H9 (cell line): ENCODE measurements at regions not wholly inside any gene's neighbourhood (a gene's known extent, or its start where the extent isn't known, plus 50 kb on each side); places are given as distances from the start of the nearest gene placed in this dataset.

Experiments used
- DNase-seq: peaks from one replicate; pipeline ENCODE4 v3.0.0-alpha.2; 2017
- H2AFZ ChIP-seq: one replicate; pipeline ENCODE4 v1.6.1; 2013; ENCODE audit warnings: mild to moderate bottlenecking, low read length, control low read depth, moderate library complexity
- H2AK5ac ChIP-seq: 2 replicates; pipeline ENCODE4 v1.6.1; 2013; ENCODE audit warnings: low read length, control low read depth, mixed read lengths; ENCODE audit not compliant: insufficient read length
- H2BK120ac ChIP-seq: one replicate; pipeline ENCODE4 v1.6.1; 2013; ENCODE audit warnings: low read depth, mild to moderate bottlenecking, low read length, control low read depth, inconsistent platforms; ENCODE audit not compliant: poor library complexity, severe bottlenecking
- H2BK12ac ChIP-seq: 2 replicates; pipeline ENCODE4 v1.6.1; 2013; ENCODE audit warnings: low read length, control low read depth, mixed read lengths, low read depth; ENCODE audit not compliant: insufficient read length
- H2BK15ac ChIP-seq: 2 replicates; pipeline ENCODE4 v1.6.1; 2013; ENCODE audit warnings: low read depth, low read length, control low read depth
- H2BK20ac ChIP-seq: one replicate; pipeline ENCODE4 v1.6.1; 2013; ENCODE audit warnings: low read depth, mild to moderate bottlenecking, low read length, control low read depth, inconsistent platforms; ENCODE audit not compliant: poor library complexity, severe bottlenecking
- H2BK5ac ChIP-seq: 2 replicates; pipeline ENCODE4 v1.6.1; 2013; ENCODE audit warnings: low read length, control low read depth, mixed read lengths; ENCODE audit not compliant: insufficient read length
- H3K14ac ChIP-seq: 2 replicates; pipeline ENCODE4 v1.6.1; 2013; ENCODE audit warnings: low read length, control low read depth; ENCODE audit not compliant: insufficient read depth
- H3K18ac ChIP-seq: 2 replicates; pipeline ENCODE4 v1.6.1; 2013; ENCODE audit warnings: low read depth, mild to moderate bottlenecking, mixed read lengths, low read length, control low read depth; ENCODE audit not compliant: insufficient read length
- H3K23ac ChIP-seq: 2 replicates; pipeline ENCODE4 v1.6.1; 2013; ENCODE audit warnings: low read length, control low read depth, mixed read lengths, low read depth; ENCODE audit not compliant: insufficient read length
- H3K23me2 ChIP-seq: 2 replicates; pipeline ENCODE4 v1.6.1; 2013; ENCODE audit warnings: low read depth, mild to moderate bottlenecking, mixed read lengths, low read length, control low read depth; ENCODE audit not compliant: insufficient read length, poor library complexity, severe bottlenecking
- H3K27ac ChIP-seq: 2 replicates; pipeline ENCODE4 v1.5.1; 2013; ENCODE audit warnings: low read length, control low read depth, mixed read lengths, low read depth; ENCODE audit not compliant: insufficient read length
- H3K27me3 ChIP-seq: 2 replicates; pipeline ENCODE4 v1.6.1; 2013; ENCODE audit warnings: low read length, control low read depth, inconsistent platforms; ENCODE audit not compliant: insufficient read depth
- H3K4ac ChIP-seq: 2 replicates; pipeline ENCODE4 v1.6.1; 2013; ENCODE audit warnings: low read depth, mild to moderate bottlenecking, control low read depth, inconsistent platforms, low read length, moderate library complexity
- H3K4me1 ChIP-seq: 2 replicates; pipeline ENCODE4 v1.6.1; 2013; ENCODE audit warnings: low read length, control low read depth, inconsistent platforms; ENCODE audit not compliant: insufficient read depth
- H3K4me2 ChIP-seq: 2 replicates; pipeline ENCODE4 v1.6.1; 2013; ENCODE audit warnings: low read length, control low read depth, mixed read lengths; ENCODE audit not compliant: insufficient read length, insufficient read depth
- H3K56ac ChIP-seq: 2 replicates; pipeline ENCODE4 v1.6.1; 2013; ENCODE audit warnings: low read depth, mild to moderate bottlenecking, mixed read lengths, low read length, control low read depth; ENCODE audit not compliant: insufficient read length
- H3K79me1 ChIP-seq: 2 replicates; pipeline ENCODE4 v1.6.1; 2013; ENCODE audit warnings: low read depth, mild to moderate bottlenecking, moderate library complexity, low read length, control low read depth, inconsistent platforms; ENCODE audit not compliant: insufficient read depth, poor library complexity, severe bottlenecking
- H3K79me2 ChIP-seq: 2 replicates; pipeline ENCODE4 v1.6.1; 2013; ENCODE audit warnings: low read length, control low read depth, inconsistent platforms; ENCODE audit not compliant: insufficient read depth
- H3K9ac ChIP-seq: 2 replicates; pipeline ENCODE4 v1.6.1; 2013; ENCODE audit warnings: low read length, control low read depth, mixed read lengths; ENCODE audit not compliant: insufficient read length; ENCODE audit errors: extremely low read depth
- H3K9me3 ChIP-seq: one replicate; pipeline ENCODE4 v1.6.1; 2013; ENCODE audit warnings: low read depth, low read length, inconsistent platforms; ENCODE audit not compliant: control insufficient read depth
- H3T11ph ChIP-seq: one replicate; pipeline ENCODE4 v1.6.1; 2013; ENCODE audit warnings: mild to moderate bottlenecking, low read length, control low read depth, inconsistent platforms
- H4K20me1 ChIP-seq: one replicate; pipeline ENCODE4 v1.6.1; 2013; ENCODE audit not compliant: control insufficient read depth, insufficient read length, insufficient read depth
- H4K5ac ChIP-seq: 2 replicates; pipeline ENCODE4 v1.6.1; 2013; ENCODE audit warnings: low read depth, mild to moderate bottlenecking, mixed read lengths, low read length, control low read depth; ENCODE audit not compliant: insufficient read length
- H4K8ac ChIP-seq: replicated peaks from 2 replicates; pipeline ENCODE4 v1.6.1; 2013; ENCODE audit warnings: low read length, control low read depth, mixed read lengths, low read depth; ENCODE audit not compliant: insufficient read length
- H4K91ac ChIP-seq: 2 replicates; pipeline ENCODE4 v1.6.1; 2013; ENCODE audit warnings: low read depth, mild to moderate bottlenecking, moderate library complexity, mixed read lengths, low read length, control low read depth; ENCODE audit not compliant: insufficient read length
- H3K27ac Mint-ChIP-seq, 3 experiments: 2 replicates in 2 of 3; 3 replicates in 1 of 3; pipeline ENCODE4 v1.8.0; 2020 to 2021; ENCODE audit warnings: mixed read lengths in 3 of 3, mild to moderate bottlenecking in 1 of 3, moderate library complexity in 1 of 3
- H3K27me3 Mint-ChIP-seq: 2 replicates; pipeline ENCODE4 v1.8.0; 2021; ENCODE audit warnings: low read depth, mild to moderate bottlenecking, moderate library complexity, mixed read lengths
- H3K36me3 Mint-ChIP-seq, 3 experiments: 2 replicates in 2 of 3; 3 replicates in 1 of 3; pipeline ENCODE4 v1.8.0; 2020 to 2021; ENCODE audit warnings: low read depth in 3 of 3, mixed read lengths in 3 of 3; ENCODE audit not compliant: insufficient read depth in 1 of 3
- H3K4me1 Mint-ChIP-seq, 2 experiments: 2 replicates each; pipeline ENCODE4 v1.8.0; 2020; ENCODE audit warnings: mixed read lengths in 2 of 2
- H3K4me3 Mint-ChIP-seq, 2 experiments: 2 replicates in 1 of 2; 3 replicates in 1 of 2; pipeline ENCODE4 v1.8.0; 2020 to 2021; ENCODE audit warnings: mild to moderate bottlenecking in 2 of 2, mixed read lengths in 2 of 2, moderate library complexity in 1 of 2
- H3K9me3 Mint-ChIP-seq, 2 experiments: 2 replicates in 1 of 2; 3 replicates in 1 of 2; pipeline ENCODE4 v1.8.0; 2020; ENCODE audit warnings: mild to moderate bottlenecking in 2 of 2, mixed read lengths in 2 of 2, moderate library complexity in 1 of 2
- CTCF ChIP-seq: fragments of 200-600 bp; sonication (generic); conservative IDR thresholded peaks from 3 replicates; pipeline ENCODE4 v1.8.0; 2021; ENCODE audit warnings: antibody characterized with exemption, mild to moderate bottlenecking
- WGBS: extraction: QIAGEN DNeasy Blood & Tissue Kit; methylation state at CpG from one replicate; pipeline ENCODE4 v1.1.7; 2013; ENCODE audit warnings: missing lambda C conversion rate, low lambda C conversion rate, mixed read lengths; ENCODE audit not compliant: insufficient read length; ENCODE audit errors: extremely low coverage; 5-methylcytosine and 5-hydroxymethylcytosine counted together

GRCh38 chr12:85445060-85445938 lies 165.3 kb downstream of the ALX1 start:
- Histone ChIP-seq H2AFZ (no peak overlapping the region), H2BK5ac (no peak overlapping the region), H3K27ac (no peak overlapping the region), H3K14ac (no peak overlapping the region), H2AK5ac (no peak overlapping the region), H3K18ac (no peak overlapping the region), H3K79me2 (no peaks in the 10 kb centered on the region), H3K79me1 (no peaks in the 10 kb centered on the region), H2BK15ac (no peak overlapping the region), H3K27me3 (no peaks in the 10 kb centered on the region), H3K23me2 (no peaks in the 10 kb centered on the region), H3K9ac (no peak overlapping the region), H3K4me2 (no peak overlapping the region), H2BK20ac (no peak overlapping the region), H3K4ac (no peak overlapping the region), H4K8ac (no peak overlapping the region), H4K20me1 (no peaks in the 10 kb centered on the region), H3K56ac (no peak overlapping the region), H2BK120ac (no peak overlapping the region), H3K23ac (no peak overlapping the region), H3K4me1 (no peaks in the 10 kb centered on the region), H3T11ph (no peak overlapping the region), H3K9me3 (no peaks in the 10 kb centered on the region), H4K91ac (no peak overlapping the region), H2BK12ac (no peak overlapping the region), H4K5ac (no peak overlapping the region)
- Mint-ChIP-seq H3K27me3 (no peaks in the 10 kb centered on the region), H3K9me3 (no peaks in the 10 kb centered on the region), H3K36me3 (no peaks in the 10 kb centered on the region; a peak in 1 of 7 replicates), H3K4me1 (peaks cover 0 to 3% of the 10 kb centered on the region in 2 experiments; a peak in 3 of 4 replicates), H3K4me3 (no peak overlapping the region), H3K27ac (peak overlapping the region in 1 of 3 experiments; percentile 46; a peak in 2 of 7 replicates)
- WGBS, result no CpG with 5 or more reads among the region's 6 CpGs
- TF ChIP-seq CTCF, result no peak
- DNase-seq, result no peak
